ENCODE measurements at regions not wholly inside any gene's neighbourhood (a gene's known extent, or its start where the extent isn't known, plus 50 kb on each side); places are given as distances from the start of the nearest gene placed in this dataset.

GRCh38 chr18:57983965-57984364, 60.1 kb upstream of the NEDD4L start:
- no peak for TF ChIP-seq EZH2 (IDR thresholded peaks at IDR 0.05; ENCODE audit: insufficient read depth, poor library complexity, severe bottlenecking)
- TF ChIP-seq EZH2phosphoT487 (IDR thresholded peaks at IDR 0.05; ENCODE audit: insufficient read depth, low read depth) = no peak

Measured in GM23248 (cell line).